GM18870 (cell line): ENCODE measurements at regions not wholly inside any gene's neighbourhood (a gene's known extent, or its start where the extent isn't known, plus 50 kb on each side); places are given as distances from the start of the nearest gene placed in this dataset.

Experiments
- ATAC-seq: cut with Tn5 transposase; IDR thresholded peaks from one replicate; pipeline ENCODE4 v1.9.1; 2021; ENCODE audit warnings: moderate library complexity; ENCODE audit not compliant: unreplicated experiment

- no peak for ATAC-seq
Observed at GRCh38 chr2:105652014-105652796, 92.5 kb upstream of the NCK2 start.

- ATAC-seq: no peak
Observed at GRCh38 chr2:105649534-105649933, 95.2 kb upstream of the NCK2 start.

DNA sequence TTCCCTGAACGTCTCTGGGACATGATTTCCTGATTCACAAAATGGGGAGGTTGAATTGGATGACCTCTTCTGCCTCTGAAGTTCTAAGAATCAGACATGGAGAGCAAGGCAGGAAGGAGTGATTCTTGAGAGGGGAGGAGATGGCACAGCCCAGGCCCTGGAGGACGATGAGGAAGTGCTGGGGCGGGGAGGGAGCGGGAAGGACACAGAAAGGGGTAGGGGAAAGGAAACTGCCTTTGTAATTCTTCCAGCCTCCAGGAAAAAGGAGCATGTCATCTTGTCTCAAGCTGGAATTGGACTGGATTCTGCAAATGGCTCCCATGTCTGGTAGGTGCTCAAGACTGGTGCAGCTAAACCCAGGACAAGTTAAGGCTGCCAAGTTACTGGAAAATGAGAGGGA is 97.0 kb upstream of the NCK2 start:
- ATAC-seq: no peak

- ATAC-seq: no peak
Observed at GRCh38 chr2:105646774-105647076, 98.0 kb upstream of the NCK2 start.

DNA sequence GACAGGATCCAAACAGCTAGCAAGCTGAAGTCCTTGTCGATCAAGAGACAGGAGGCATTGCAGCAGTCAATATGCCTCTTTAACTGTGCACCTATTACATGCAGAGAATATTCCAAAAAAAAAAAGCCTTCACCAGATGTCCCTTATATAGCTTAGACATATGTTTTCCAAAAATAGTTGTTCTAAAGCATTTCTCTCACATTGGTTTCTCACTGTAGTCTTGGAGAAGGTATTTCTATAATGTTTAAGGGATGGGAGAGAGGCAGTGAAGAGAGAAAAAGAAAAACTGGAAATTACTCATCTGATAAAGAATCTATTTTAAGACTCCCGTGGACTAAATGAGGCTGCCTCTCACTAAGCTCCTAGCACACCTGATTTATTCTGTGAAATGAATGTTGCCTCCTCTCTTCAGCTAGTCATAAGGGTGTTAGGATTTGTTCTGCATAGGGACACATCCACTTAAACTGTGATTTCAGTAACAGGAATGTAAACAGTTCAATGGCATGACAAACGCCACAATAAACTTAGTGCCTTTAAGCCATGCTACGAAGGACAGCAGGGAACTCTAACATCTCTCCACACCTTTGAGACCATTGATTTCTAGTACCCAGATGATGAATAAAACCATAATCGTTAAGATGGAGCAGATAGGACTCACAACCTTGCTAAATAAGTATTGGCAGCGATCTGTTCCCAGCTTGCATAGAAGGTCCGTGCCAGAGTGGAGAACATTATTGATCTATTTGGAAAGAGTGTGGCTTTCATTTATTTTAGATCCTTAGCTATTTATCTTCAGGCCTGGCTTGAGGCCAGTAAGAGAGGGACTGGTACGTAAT is 98.6 kb upstream of the NCK2 start:
- ATAC-seq: no peak

- no peak for ATAC-seq
Observed at GRCh38 chr2:105645031-105645937, 99.4 kb upstream of the NCK2 start.

- no peak for ATAC-seq
Observed at GRCh38 chr2:105644174-105644980, 100.3 kb upstream of the NCK2 start.

DNA sequence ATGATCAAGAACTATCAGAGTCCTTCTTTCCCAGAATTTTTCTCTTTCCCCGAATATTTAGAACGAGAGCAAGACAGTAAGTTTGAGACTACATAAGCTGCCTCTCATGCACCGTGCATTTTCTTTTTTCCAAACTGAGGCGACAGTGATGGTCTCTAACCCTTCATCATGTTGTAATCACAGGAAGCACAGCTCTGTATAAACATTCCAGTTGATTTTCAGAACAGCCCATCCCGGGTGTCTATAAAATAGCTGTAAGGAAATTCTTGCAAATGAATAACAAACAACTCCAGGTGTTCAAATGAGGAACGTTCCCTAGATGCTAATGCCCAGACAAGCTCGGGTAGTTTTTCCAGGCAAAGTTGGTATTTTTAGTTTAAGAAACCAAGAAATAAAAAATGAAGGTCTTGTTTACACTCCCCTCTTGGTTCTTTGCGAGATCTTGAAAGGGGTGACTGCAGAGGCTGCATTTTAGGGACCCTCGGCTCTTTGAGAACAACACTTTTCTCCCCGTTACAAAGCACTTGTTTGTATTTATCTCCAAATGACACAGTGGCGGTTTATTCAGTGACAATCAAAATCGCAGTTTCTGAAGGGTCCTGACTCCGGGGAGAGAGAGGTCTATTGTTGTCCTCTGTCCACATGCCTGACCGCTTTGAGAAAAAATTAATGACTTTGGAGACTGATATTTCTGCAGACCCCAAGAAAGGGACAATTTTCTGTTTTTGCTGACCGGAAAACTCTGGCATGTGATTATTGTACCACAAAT is 101.1 kb upstream of the NCK2 start:
- ATAC-seq: no peak

DNA sequence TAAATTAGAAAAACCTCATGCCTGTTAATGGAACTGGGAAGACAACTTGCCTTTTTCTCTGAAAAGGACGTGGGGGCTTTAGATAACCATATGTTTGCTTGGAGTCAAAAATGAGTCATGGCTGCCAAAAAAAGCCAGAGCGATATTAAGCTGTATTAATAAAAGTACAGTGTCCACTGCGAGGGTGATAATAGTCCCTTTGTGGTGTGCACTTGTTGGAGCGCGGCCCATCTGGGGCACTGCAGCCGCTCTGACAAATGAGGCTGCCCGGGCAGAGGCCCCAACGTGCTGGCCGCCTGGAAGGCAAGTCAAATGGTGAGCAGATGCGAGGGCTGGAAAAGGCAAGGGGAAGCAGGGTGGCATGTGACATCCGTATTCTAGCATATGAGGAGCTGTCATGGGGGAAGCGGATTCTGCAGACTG is 103.3 kb upstream of the NCK2 start:
- ATAC-seq: no peak

- no peak for ATAC-seq
Observed at GRCh38 chr2:105640246-105640645, 104.5 kb upstream of the NCK2 start.

GRCh38 chr2:105636109-105636740 is 108.5 kb upstream of the NCK2 start:
- no peak for ATAC-seq

DNA sequence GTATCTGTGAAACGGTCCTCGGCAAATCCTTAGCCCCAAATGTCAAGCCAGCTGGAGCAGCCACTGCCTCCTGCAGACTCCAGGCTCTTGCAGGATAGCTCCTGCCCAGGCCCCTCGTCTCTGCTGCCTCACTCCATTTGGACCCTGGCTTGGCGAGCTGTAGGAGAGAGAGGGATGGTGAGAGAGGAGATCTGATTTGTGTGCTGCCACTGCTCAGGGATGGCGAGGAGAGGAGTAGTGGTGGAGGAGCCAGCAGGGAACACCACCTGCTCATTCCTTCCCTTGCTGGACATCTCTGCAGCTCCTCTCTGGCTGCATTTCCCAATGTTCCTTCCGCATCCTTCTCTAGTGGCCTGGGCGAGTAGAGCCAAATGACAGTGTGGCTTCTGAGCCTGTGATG is 109.1 kb upstream of the NCK2 start:
- ATAC-seq: no peak

DNA sequence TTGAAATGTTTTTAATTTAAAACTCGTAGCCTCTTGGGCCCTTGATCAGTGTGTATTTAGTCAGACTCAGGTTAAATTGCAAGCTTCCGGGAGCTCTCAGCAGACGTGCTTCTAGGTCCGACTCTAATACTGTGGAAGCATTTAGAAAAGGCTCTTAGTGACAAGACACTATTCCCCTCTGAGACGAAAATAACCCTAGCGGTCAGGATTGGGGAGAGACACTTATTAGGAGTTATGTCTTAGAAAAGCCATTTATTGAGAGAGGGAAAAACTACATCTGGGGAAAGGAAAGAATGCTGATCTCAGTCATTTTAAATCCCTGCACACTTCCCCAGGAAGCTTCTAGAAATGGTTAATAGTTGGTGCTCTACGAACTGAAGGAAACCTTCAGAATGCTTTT is 110.5 kb upstream of the NCK2 start:
- ATAC-seq: no peak

GRCh38 chr2:105631922-105632321 is 112.8 kb upstream of the NCK2 start:
- ATAC-seq: no peak

DNA sequence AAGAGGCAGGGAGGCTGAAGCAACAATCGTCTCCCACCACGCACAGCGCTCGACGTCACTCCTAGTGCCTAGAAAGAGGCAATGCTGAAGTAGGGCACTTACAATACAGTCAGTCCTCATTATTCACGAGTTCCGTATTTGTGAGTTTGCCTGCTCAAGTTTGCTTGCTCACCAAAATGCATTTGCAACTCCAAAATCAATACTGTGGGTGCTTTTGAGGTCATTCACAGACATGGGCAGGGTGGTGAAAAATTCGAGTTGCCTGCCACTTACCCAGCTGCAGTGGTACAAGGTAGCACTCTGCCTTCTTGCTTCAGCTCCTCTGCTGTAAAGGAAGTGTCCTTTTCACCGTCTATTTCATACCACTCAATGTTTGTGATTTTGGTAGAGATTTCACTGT is 113.7 kb upstream of the NCK2 start:
- ATAC-seq: no peak

- ATAC-seq: no peak
Observed at GRCh38 chr2:105629634-105630033, 115.1 kb upstream of the NCK2 start.

GRCh38 chr2:105627534-105627933 is 117.2 kb upstream of the NCK2 start:
- no peak for ATAC-seq

DNA sequence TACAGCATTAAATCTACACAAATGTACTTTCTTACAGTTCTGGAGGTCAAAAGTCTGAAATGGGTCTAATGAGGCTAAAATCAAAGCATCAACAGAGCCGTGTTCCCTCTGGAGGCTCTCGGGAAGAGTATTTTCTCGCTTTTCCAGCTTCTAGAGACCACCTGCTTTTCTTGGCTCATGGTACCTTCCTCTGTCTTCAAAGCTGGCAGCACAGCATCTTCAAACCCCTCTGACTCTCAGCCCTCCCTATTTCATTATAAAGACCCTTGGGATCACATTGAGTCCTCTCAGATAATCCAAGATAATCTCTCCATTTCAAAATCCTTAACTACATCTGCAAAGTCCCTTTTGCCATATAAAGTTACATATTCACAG is 117.8 kb upstream of the NCK2 start:
- ATAC-seq: no peak

DNA sequence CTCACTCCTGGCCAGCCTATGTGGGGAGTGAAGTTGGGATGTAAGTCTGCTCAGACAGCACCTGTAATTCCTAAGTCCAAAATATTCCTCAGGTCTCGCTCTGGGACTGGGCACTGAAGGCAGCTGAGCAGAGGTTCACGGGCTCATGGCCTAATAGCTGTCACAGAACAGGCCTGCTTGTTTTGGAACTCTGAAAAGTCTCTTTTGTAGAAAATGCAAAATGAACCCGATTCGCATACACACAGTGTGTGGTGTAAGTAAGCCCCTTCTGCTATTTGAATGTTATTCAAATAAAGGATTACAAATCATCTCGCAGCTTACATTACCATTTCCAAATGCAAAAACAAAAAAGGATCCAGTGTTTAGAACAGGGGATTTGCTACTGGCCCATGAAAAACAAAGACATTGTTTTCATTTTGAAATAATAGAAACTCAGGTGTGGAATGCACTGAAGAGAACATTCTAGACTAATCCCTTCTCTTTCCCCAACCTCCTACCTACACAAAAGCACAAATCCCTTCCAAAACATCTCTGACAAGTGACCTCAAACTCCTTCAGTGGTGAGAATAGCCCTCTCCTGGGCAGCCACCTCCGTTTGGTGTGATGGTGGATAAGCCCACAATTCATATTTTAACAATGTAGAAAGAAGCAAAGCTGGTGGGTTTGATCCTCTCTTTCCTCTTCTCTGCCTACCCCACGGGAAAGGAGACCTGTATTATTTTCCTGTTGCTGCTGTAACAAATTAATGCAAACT is 118.3 kb upstream of the NCK2 start:
- no peak for ATAC-seq
